ENCODE measurements at regions not wholly inside any gene's neighbourhood (a gene's known extent, or its start where the extent isn't known, plus 50 kb on each side); places are given as distances from the start of the nearest gene placed in this dataset.

DNA sequence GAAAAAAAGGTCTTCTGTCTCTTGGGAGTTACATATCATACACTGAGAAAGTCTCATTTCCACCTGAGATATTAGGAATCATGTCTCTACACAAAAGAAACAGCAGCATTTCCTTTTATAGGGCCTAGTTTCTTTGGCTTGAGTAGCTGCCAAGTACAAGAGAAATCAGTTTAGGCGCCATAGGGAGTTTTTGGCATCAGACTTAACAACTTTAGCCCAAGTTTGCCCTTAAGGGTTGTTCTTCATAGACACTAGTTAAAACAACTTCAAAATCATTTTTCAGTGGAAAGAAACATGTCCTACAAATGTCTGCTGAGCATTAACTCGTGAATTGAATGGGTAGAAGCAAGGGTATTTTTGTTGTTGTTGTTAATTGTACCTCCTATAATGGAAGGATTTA is 587.0 kb upstream of the DSEL start:
- no peak for DNase-seq (ENCODE audit: low spot score)

DNA sequence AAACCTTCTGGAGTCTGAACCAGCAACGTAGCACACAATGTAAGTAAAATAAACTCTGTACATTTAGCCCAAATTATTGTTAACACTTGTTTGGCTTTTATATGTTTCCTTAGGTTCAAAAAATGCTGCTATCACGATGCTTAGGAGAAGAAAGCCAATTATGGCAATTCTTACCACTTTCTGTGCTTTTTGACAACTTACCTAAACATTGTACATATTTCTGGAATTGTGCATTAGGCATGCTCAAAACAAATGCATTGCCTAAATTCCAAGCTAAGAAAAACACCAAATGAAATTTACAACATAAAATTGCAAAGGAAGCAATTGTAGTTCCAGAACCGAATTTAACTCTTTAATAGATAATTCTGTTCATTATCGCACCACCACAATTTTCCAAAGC is 585.6 kb upstream of the DSEL start:
- no peak for DNase-seq (ENCODE audit: low spot score)

DNA sequence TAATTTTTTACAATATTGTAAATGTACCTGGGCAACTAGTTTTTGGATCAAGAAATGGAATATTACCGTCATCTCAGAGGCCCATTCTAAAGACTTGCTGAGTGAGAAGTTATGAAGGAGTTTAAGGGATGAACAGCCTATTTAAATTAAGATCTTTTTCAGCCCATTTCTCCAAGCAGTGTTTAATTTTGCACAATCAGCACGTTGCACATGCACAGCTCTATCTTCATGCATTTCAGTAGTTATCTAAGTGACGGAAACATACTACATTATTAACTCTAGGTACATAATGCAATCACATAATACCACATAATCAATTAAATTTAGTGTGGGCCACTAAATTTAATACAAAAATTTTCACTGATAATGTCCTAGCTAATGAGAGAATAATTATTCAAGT is 582.1 kb upstream of the DSEL start:
- DNase-seq (ENCODE audit: low spot score) = no peak

DNA sequence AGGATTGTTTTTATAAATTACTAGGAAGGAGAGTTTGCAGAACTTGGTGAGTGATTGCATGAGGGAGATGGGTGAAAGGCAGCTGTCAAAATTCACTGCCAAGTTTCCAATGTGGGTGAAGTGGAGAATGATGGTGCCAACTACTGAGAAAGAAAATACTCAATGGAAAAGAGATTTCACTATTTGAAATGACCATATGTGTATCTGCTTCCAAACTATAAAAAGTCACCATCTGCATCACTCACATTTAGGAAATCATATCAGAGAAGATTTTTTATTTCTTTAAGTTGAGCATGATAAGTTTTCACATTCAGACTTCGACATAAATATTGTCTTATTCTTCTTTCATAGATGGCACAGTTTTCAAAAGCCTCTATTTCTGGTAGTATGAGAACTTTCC is 570.0 kb upstream of the DSEL start:
- DNase-seq (ENCODE audit: low spot score) = no peak

DNA sequence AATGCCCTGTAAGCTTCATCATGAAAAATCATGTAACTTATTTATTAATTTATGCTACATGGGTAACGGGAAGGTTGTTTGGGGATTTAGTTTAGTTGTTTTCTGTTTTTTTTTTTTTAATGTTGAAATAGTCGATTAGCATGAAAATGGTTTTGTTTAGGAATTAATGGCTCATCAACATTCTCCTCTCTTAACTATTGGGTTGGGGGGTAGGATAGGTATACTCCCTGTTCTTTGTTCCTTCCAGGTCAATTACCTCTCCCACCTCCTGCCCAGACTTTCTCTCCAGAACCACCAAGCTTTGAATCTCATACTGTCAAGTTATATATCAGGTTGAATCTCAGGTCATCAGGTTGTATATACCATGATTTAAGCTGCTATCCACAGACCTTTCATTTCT is 568.7 kb upstream of the DSEL start:
- no peak for DNase-seq (ENCODE audit: low spot score)

DNA sequence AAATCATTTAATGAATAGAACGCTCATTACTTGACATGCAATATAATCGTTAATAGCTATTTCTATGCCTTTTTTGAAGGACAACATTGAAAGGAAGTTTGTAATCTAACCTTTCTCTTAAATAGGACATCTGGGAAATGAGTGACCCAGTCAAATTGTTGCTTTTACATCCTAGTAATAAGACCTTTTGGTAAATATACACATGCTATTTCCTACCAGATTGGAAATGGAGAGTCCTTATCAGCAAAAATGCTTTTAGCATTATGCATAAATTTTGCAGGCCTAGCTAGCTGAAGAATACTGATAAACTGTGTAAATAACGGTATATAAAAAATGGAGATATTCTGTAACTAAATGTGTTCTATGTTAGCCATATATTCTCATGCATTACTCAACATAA is 567.3 kb upstream of the DSEL start:
- DNase-seq (ENCODE audit: low spot score) = no peak

DNA sequence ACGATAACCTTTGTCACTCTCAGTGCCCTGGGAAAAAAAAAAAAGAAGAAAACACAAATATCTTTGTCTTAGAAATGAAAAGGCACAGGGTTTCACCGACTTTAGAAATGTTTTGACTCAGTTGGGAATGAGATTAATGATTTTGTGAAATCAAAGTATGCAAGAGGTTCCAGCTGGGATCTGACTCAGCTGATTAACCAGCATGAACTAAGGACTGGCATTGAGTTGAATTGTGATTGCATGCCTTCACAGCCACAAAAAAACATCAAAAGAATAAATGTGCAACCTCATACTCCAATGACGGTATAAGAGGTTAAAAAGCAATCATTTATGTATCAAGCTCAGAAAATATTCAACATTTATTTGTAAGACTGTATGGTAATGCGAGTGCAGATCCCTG is 566.6 kb upstream of the DSEL start:
- peak; percentile 11 for DNase-seq (ENCODE audit: low spot score)

DNA sequence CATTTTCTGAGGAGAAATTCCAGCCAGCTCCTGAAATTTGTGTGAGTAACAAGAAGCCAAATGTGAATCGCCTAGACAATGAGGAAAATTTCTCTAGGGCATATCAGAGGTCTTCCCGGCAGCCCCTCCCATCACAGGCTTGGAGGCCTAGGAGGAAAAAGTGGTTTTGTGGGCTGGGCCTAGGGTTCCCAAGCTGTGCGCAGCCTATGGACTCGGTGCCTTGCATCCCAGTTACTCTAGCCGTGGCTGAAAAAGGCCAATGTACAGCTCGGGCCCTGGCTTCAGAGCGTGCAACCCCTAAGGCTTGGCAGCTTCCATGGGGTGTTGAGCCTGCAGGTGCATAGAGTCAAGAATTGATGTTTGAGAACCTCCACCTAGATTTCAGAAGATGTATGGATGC is 556.2 kb upstream of the DSEL start:
- DNase-seq (ENCODE audit: low spot score) = no peak

DNA sequence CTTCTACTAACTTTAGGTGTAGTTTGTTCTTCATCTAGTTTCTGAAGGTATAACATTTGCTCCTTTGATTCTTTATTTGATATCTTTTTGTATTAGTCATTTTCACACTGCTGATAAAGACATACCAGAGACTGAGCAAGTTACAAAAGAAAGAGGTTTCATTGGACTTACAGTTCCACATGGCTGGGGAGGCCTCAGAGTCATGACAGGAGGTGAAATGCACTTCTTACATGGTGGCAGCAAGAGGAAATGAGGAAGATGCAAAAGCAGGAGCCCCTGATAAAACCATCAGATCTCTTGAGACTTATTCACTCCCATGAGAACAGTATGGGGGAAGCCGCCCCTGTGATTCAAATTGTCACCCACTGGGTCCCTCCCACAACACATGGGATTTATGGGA is 544.4 kb upstream of the DSEL start:
- no peak for DNase-seq (ENCODE audit: low spot score)

DNA sequence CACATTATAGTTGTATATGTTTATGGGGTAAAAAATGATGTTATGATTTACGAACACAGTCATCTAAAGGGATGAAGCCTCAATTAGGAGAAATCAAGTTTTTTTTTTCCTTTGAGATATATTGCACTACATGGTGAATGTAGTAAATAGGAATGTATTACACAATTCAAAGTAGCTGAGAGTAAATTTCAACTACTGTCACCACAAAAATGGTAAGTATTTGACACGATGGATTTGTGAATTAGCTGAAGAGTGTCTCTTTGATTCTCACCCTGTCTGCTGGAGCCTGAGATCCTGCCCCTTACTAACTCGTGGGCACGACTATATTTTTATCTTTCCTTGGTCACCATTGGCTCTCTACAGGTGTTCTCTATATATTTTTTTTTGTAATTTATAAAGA is 540.4 kb upstream of the DSEL start:
- DNase-seq (ENCODE audit: low spot score) = no peak

DNA sequence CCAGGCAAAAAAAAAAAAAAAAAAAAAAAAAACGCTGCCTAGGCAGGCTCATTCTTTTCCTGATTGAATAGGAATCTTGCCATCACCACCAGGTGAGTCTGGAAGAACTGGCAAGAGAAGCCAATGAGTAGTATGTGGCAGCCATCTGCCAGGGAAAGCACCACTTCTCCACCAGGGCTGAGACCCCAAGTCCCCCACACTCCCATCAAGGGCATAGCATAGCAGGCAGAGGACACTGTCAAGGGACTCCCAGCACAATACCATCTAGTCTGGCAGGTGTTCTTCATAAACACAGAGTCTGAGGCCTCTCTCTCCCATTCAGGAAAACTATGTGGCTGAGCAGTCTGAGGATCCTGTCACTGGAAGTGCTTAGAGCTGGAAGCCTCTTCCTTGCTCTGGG is 538.1 kb upstream of the DSEL start:
- no peak for DNase-seq (ENCODE audit: low spot score)

DNA sequence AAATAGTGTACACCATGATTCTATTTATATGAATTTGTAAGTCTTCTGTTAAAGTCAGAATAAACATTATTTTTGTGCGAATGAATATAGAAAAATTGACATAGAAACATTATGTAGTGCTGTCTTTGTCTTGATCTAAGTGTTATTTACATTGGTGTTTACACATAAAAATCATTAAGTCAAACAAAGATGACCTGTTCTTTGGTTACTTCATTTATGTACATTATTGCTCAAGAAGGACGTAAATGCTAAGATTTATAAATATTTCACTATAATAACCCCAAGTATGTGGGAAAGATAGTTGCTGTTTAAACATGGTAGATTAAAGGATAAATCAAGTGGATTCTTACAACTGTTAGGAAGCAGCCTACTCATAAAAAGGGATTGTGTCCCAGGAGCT is 536.8 kb upstream of the DSEL start:
- DNase-seq (ENCODE audit: low spot score) = no peak

DNA sequence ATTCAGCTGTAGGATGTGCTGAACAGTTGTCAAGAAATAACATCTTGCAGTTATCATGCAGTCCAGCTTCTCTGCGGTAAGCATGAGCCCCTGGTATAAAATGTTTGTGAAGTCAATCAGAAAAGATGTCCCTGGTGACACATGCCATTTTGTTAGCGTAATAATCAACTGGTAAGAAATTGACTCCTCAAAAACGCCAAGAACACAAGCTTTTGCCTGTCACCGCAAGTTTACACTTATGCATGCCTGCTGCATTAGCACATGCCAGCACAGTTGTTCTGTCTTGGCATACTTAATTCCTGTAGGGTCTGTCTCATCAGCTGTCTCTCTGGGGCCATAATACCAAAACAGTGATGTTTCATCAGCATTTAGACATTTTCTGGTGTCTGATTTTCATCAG is 524.8 kb upstream of the DSEL start:
- no peak for DNase-seq (ENCODE audit: low spot score)

DNA sequence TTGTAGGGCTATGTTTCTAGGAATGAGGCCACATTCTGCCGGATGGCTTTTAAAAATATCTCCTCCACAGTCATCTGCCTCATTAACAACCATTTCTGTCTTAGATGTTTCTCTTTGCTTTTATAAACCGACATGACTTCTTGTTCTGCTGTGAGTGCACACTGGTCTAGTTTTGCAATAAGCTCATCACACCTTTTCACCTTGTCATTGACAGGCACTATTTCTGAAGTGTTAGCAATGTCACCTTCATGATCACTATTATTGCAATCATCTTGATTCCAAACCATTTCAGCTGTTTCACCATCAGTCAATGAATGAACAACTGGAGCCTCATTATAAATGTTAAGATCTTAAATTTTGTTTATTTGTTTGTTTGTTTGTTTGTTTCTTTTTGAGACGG is 523.7 kb upstream of the DSEL start:
- DNase-seq (ENCODE audit: low spot score) = no peak

DNA sequence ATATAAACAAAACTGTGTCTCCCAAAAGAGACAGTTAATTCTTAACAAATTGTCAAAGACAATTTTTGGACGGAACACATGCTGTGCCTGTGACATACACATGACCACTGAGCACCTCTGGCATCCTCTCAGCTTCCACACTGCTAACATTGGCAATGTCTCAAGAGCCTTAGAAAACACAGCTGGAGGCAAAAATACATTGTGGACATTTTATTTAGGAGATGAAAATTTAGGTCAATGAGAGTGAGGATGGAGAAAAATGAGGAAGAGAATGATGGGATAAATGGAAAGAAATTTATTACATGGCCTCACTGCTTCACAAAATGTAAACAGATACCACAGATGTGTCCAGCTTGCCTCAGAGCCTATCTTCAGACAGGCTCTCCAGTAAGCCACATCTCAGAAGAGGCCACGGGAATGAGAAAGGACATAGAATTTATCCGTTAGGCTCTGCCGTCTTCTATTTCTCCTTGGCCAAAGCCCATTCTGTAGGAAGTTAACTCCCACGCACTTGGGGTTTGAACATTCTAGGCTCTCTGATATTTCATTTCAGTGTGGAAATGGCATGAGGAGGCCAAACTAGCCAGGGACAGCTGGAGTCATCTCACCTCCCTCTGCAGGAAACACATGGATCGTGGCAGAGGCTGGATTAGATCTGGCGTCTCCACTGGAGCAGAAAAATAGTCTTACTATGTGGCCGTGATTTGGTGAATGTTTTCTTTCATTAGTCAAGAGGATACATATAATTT is 519.4 kb upstream of the DSEL start:
- no peak for DNase-seq (ENCODE audit: low spot score)

DNA sequence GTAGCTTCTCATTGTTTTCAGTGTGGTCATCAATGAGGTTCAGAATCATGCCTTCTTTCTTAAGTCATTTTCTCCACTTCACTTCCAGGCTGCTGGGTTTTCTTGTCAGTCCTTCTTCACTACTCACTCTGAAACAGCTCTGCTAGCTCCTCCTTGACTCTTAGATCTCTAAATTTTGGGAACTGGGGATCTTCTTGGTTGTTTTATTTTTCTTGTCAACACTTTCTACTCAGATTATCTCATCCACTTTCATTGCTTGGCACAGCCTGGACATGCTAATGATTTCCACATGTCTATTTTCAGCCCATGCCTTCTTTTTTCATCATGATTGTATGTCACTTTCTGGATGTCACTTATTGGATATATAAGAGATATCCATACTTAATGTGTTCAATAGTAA is 517.8 kb upstream of the DSEL start:
- no peak for DNase-seq (ENCODE audit: low spot score)

DNA sequence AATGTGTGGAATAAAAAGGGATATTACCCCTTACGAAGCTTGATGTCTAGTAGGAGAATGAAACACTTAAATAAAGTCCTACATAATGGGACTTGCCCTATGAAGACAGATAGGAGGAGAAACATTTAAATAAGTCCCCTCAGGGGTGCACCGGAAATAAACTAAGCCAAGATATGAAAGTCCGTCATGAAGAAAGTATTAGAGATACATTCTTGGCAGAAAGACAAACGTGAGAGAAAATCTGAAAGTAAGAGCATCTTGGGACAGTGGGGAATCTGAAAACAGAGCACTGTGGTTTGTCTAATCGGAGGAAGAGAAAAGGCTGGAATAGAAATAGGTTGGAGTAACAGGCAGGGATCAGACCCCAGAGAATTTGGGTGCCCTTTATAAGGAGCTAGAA is 516.9 kb upstream of the DSEL start:
- DNase-seq (ENCODE audit: low spot score) = no peak

DNA sequence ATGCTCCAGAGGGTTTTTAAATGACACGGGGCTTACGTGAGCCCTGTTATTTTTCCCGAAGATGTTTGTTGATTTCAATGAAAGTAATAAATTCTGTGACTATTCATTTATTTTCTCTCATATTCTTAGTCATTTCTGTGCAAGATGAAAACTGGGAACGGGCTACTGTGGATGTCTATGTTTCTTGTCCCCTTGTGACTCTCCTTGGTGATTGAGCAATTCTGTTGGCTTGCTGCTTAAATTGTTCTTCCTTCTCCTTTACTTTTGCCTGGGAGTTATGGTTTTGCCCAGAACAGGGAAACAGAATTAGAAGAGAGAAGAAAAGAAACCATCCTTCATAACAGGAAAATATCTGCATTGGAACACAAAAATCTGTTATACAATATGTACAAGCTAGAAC is 508.2 kb upstream of the DSEL start:
- no peak for DNase-seq (ENCODE audit: low spot score)

DNA sequence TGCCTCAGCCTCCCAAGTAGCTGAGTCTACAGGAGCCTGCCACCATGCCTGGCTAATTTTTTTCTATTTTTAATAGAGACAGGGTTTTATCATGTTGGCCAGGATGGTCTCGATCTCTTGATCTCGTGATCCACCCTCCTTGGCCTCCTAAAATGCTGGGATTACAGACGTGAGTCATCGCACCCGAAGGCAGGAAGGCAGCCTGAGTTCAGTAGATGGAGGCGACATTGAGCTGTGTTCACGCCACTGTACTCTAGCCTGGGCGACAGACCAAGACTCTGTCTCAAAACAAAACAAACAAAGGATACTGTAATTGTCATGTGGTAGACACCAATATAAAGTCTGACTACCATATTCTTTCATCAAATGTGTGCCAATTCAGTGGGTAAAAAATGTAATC is 500.9 kb upstream of the DSEL start:
- DNase-seq (ENCODE audit: low spot score) = no peak

DNA sequence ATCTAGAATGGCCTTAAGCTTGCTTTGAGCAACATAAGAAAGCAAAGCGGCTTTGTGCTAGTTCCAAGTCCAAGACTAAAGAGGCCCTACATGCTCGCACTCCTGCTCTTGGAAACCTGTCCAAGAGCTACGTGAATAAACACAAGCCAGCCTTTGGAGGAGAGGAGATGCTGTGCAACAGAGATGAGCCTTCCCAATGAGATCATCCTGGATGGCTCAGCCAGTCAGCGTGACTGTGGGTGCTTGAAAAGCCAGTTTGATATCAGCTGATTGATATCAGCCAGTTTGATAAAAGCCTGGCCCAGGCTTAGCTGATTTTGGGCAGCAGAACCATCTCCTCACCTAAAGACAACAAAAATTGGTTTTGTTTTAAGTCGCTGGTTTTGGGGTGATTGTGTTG is 481.0 kb upstream of the DSEL start:
- no peak for DNase-seq (ENCODE audit: low spot score)

DNA sequence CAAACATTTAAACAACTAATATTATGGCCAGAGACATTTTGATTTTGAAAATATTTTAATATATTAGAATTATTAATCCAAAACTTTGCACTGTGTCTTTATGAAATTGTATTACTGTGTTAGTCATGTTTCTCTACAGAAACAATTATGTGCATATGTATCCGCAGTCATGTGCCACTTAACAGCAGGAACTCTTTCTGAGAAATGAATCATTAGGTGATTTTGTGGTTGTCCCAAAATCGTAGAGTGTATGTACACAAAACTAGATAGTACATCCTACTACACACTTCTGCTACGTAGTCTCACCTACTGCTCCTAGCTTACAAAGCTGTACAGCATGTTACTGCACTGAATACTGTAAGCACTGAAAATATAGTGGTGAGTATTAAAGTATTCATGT is 479.2 kb upstream of the DSEL start:
- no peak for DNase-seq (ENCODE audit: low spot score)

DNA sequence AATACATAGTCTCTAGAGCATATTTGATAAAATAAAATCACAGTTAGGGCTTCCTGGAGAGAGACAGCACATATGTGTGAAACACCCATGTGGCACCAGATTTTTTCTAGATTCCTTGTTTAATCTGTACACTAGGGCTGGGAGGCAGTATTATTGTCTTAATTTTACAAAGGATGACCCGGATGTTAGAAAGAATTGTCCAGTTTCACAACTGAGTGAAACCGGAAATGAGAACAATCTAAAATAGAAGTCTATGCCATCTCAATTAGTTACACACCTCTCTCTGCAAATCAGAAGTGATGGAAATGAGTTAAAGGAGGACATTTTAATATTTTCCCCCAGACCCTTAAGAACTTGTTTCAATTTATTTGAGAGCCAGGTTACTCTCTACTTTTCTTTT is 463.7 kb upstream of the DSEL start:
- no peak for DNase-seq (ENCODE audit: low spot score)

DNA sequence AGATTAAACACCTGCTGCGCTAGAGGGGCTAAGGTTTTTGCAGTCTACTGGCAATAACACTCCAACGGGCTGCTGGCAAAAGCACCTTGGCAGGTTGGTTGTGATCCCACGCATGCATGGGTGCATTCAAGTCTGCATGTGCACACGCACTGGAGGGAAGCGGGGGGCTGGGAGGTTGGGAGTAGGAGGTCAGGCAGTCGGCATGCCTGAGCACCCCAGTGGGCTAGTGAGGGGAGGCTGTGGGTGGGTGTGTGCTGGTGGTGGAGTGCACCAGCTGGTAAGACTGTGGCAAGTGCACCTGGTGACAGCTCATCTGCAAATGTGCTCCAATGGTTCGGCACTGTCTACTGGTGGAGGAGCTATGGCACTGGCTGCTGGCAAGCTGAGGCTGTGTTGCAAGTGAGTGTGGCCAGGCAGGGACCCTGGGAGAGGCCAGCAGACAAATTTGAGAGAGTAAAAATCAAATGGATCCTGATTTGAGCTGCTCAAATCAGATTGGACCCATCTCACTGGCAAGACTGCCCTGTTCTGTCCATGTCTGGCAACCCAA is 460.6 kb upstream of the DSEL start:
- no peak for DNase-seq (ENCODE audit: low spot score)

DNA sequence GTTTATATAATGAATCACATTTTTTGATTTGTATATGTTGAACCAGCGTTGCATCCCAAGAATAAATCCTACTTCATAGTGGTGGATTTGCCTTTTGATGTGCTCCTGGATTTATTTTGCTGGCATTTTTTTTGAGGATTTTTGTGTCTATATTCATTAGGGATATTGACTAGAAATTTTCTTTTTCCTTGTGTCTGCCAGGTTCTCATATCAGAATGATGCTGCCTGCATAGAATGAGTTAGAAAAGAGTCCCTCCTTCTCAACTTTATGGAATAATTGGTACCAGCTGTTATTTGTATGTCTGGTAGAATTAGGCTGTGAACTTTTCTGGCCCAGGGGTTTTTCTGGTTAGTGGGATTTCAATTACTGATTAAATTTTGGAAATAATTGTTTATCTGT is 457.4 kb upstream of the DSEL start:
- no peak for DNase-seq (ENCODE audit: low spot score)

DNA sequence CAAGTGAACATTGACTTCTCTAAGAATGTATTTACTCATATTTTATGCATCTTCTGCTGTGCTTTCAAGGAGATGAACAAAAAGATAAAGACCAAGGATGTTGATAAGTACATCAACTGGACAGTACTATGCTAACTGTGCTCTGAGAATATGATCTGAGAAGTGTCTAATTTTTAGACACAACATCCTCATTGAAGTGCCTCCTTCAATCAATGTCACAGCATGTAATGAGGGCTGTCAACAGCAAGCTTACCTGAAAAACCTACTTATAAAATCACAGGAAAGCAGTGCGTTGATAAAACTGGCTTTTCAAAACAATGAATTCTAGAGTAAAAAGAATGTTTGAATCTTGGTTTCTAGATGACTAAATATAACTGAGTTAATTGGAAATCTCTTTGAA is 452.9 kb upstream of the DSEL start:
- DNase-seq (ENCODE audit: low spot score) = no peak
